HG02678 (cell line): ENCODE measurements at regions not wholly inside any gene's neighbourhood (a gene's known extent, or its start where the extent isn't known, plus 50 kb on each side); places are given as distances from the start of the nearest gene placed in this dataset.
"Not testable (repeated sequence)": the region's sequence is repeated elsewhere in the genome, so short reads cannot be mapped to it uniquely, and the experiment has no call there.

Experiments
- ATAC-seq: cut with Tn5 transposase; IDR thresholded peaks from one replicate; pipeline ENCODE4 v1.9.1; 2021; ENCODE audit warnings: mild to moderate bottlenecking, moderate library complexity; ENCODE audit not compliant: unreplicated experiment

- no peak for ATAC-seq
Measured at GRCh38 chr21:39084073-39084472, 99.2 kb downstream of the PSMG1 start.

- ATAC-seq = no peak
Measured at GRCh38 chr21:39083377-39084008, 99.8 kb downstream of the PSMG1 start.

GRCh38 chr21:39082656-39083376, 100.4 kb downstream of the PSMG1 start:
- no peak for ATAC-seq

GRCh38 chr21:39080366-39080765, 102.9 kb downstream of the PSMG1 start:
- ATAC-seq = no peak

GRCh38 chr21:39079617-39080016, 103.6 kb downstream of the PSMG1 start:
- no peak for ATAC-seq

- no peak for ATAC-seq
Measured at GRCh38 chr21:39078322-39079065, 104.8 kb downstream of the PSMG1 start.

GRCh38 chr21:39077876-39078275, 105.4 kb downstream of the PSMG1 start:
- ATAC-seq = no peak

GRCh38 chr21:39074508-39074907, 108.7 kb downstream of the PSMG1 start:
- ATAC-seq = no peak

- ATAC-seq = no peak
Measured at GRCh38 chr21:39073717-39074116, 109.5 kb downstream of the PSMG1 start.

GRCh38 chr21:39073063-39073462, 110.2 kb downstream of the PSMG1 start:
- no peak for ATAC-seq

- ATAC-seq = no peak
Measured at GRCh38 chr21:39072468-39072867, 110.8 kb downstream of the PSMG1 start.

GRCh38 chr21:39071623-39072214, 111.5 kb downstream of the PSMG1 start:
- no peak for ATAC-seq

- not testable (repeated sequence) for ATAC-seq
Measured at GRCh38 chr21:39069856-39070255, 113.4 kb downstream of the PSMG1 start.

- ATAC-seq = no peak
Measured at GRCh38 chr21:39066829-39067780, 116.1 kb downstream of the PSMG1 start.

- no peak for ATAC-seq
Measured at GRCh38 chr21:39065917-39066316, 117.3 kb downstream of the PSMG1 start.

GRCh38 chr21:39064325-39065012, 118.8 kb downstream of the PSMG1 start:
- ATAC-seq = no peak

- ATAC-seq = no peak
Measured at GRCh38 chr21:39063517-39063916, 119.7 kb downstream of the PSMG1 start.

GRCh38 chr21:39062196-39062595, 121.1 kb downstream of the PSMG1 start:
- ATAC-seq = no peak

GRCh38 chr21:39061766-39062165, 121.5 kb downstream of the PSMG1 start:
- ATAC-seq = no peak
